DOHH2 (cell line): ENCODE measurements at regions not wholly inside any gene's neighbourhood (a gene's known extent, or its start where the extent isn't known, plus 50 kb on each side); places are given as distances from the start of the nearest gene placed in this dataset.

Experiments used
- CTCF ChIP-seq: fragments of 200-600 bp; sonication (generic); IDR thresholded peaks from one replicate; pipeline ENCODE4 v1.5.1; 2014; ENCODE audit warnings: antibody characterized with exemption, mild to moderate bottlenecking, low read depth, low read length; ENCODE audit not compliant: poor library complexity, severe bottlenecking
- EZH2phosphoT487 ChIP-seq: fragments of 200-600 bp; sonication (generic); IDR thresholded peaks from 2 replicates; pipeline ENCODE4 v1.6.1; 2017; ENCODE audit warnings: borderline replicate concordance, mild to moderate bottlenecking, antibody characterized with exemption, low read length, moderate library complexity, mixed read lengths

DNA sequence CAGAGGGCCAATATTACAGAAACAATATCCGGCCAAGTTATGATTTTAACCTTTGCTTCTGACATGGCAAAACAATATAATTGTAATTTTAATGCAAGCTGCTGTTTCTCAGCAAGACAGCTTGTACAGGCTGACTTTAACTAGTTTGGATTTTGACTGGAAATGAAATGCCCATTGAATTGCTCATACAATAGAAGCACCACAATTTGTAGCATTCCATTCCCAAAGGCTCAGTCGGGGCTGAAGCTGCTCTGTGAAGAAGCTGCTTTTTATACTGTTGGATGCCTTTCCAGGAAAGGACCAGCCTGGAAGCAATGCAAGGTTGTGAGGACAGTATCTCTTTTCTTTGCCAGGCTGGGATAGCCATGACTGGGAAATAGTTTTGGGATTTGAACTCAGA lies 677.0 kb upstream of the FANCL start:
- no peak for TF ChIP-seq CTCF
- no peak for TF ChIP-seq EZH2phosphoT487
